GM12891 (cell line): ENCODE measurements at regions not wholly inside any gene's neighbourhood (a gene's known extent, or its start where the extent isn't known, plus 50 kb on each side); places are given as distances from the start of the nearest gene placed in this dataset.

Source experiments
- DNase-seq: peaks from one replicate; pipeline ENCODE4 v3.0.0; 2011; ENCODE audit warnings: low spot score; ENCODE audit not compliant: insufficient read length
- FAIRE-seq: peaks from 2 replicates; lab custom pipeline; 2011; peaks lifted over from hg19 to GRCh38; lab: Jason Lieb, UNC
- PAX5 ChIP-seq: IDR thresholded peaks from 2 replicates; pipeline ENCODE4 v1.6.1; 2011; ENCODE audit warnings: low read length, moderate library complexity, mild to moderate bottlenecking; ENCODE audit not compliant: insufficient read depth, severe bottlenecking
- POLR2A ChIP-seq: IDR thresholded peaks from 2 replicates; pipeline ENCODE4 v1.6.1; 2011; ENCODE audit warnings: low read depth, low read length, control low read depth
- POLR2AphosphoS5 ChIP-seq: IDR thresholded peaks from 2 replicates; pipeline ENCODE4 v1.6.1; 2011; ENCODE audit warnings: low read depth, low read length, control low read depth
- POU2F2 ChIP-seq: IDR thresholded peaks from 2 replicates; pipeline ENCODE4 v1.6.1; 2011; ENCODE audit warnings: low read depth, mild to moderate bottlenecking, control low read depth, low read length, moderate library complexity
- SPI1 ChIP-seq: IDR thresholded peaks from 2 replicates; pipeline ENCODE4 v1.6.1; 2011; ENCODE audit warnings: low read depth, low read length, control low read depth
- TAF1 ChIP-seq: IDR thresholded peaks from 2 replicates; pipeline ENCODE4 v1.6.1; 2011; ENCODE audit warnings: low read depth, low read length, control low read depth

- FAIRE-seq (no peak), DNase-seq (no peak)
- no peak for TF ChIP-seq SPI1
- no peak for TF ChIP-seq POLR2A
- TF ChIP-seq POU2F2 = no peak
- TF ChIP-seq TAF1 = no peak
- TF ChIP-seq PAX5 = no peak
- TF ChIP-seq POLR2AphosphoS5 = no peak
Observed at GRCh38 chr16:6861815-6862477, 470.7 kb upstream of the RBFOX1 start.

GRCh38 chr16:6861135-6861814 lies 471.4 kb upstream of the RBFOX1 start:
- no peak for TF ChIP-seq SPI1
- no peak for DNase-seq
- FAIRE-seq = no peak

- FAIRE-seq = no peak
- DNase-seq = no peak
- TF ChIP-seq POU2F2 (no peak), PAX5 (no peak), POLR2A (no peak), TAF1 (no peak), POLR2AphosphoS5 (no peak)
Observed at GRCh38 chr16:6857575-6857974, 475.1 kb upstream of the RBFOX1 start.

GRCh38 chr16:6856578-6856977 lies 476.1 kb upstream of the RBFOX1 start:
- DNase-seq (no peak), FAIRE-seq (no peak)
- TF ChIP-seq TAF1 (no peak), PAX5 (no peak), POU2F2 (no peak)

- FAIRE-seq (no peak), DNase-seq (no peak)
- no peak for TF ChIP-seq PAX5
- no peak for TF ChIP-seq POU2F2
- TF ChIP-seq POLR2A = no peak
- TF ChIP-seq POLR2AphosphoS5 = no peak
- TF ChIP-seq SPI1 = no peak
- no peak for TF ChIP-seq TAF1
Observed at GRCh38 chr16:6853565-6853964, 479.1 kb upstream of the RBFOX1 start.

GRCh38 chr16:6852643-6853225 lies 479.9 kb upstream of the RBFOX1 start:
- no peak for FAIRE-seq
- no peak for DNase-seq
- TF ChIP-seq PAX5 = no peak
- no peak for TF ChIP-seq POLR2A
- TF ChIP-seq TAF1 = no peak
- TF ChIP-seq POLR2AphosphoS5 = no peak
- TF ChIP-seq POU2F2 = no peak
- TF ChIP-seq SPI1 = no peak

GRCh38 chr16:6846452-6846851 lies 486.2 kb upstream of the RBFOX1 start:
- FAIRE-seq = no peak
- no peak for TF ChIP-seq TAF1
- no peak for TF ChIP-seq POU2F2
- no peak for TF ChIP-seq POLR2A
- no peak for TF ChIP-seq SPI1
- no peak for TF ChIP-seq PAX5
- no peak for TF ChIP-seq POLR2AphosphoS5

GRCh38 chr16:6841392-6841791 lies 491.3 kb upstream of the RBFOX1 start:
- FAIRE-seq (no peak), DNase-seq (no peak)
- TF ChIP-seq POLR2A = no peak
- TF ChIP-seq SPI1 = no peak
- TF ChIP-seq POU2F2 = no peak
- no peak for TF ChIP-seq POLR2AphosphoS5
- TF ChIP-seq TAF1 = no peak
- TF ChIP-seq PAX5 = no peak

More at GRCh38 chr16:6846452-6846851, 486.2 kb upstream of the RBFOX1 start:
- DNase-seq = no peak

- TF ChIP-seq POU2F2 (no peak), POLR2AphosphoS5 (no peak), TAF1 (no peak), PAX5 (no peak), SPI1 (no peak), POLR2A (no peak)
- no peak for FAIRE-seq
Observed at GRCh38 chr16:6837722-6838121, 494.9 kb upstream of the RBFOX1 start.

GRCh38 chr16:6836766-6837165 lies 495.9 kb upstream of the RBFOX1 start:
- DNase-seq = no peak
- FAIRE-seq = no peak
- TF ChIP-seq POU2F2 (no peak), POLR2A (no peak), TAF1 (no peak), POLR2AphosphoS5 (no peak), PAX5 (no peak)

More at GRCh38 chr16:6837722-6838121, 494.9 kb upstream of the RBFOX1 start:
- no peak for DNase-seq
